Naive thymus-derived CD4-positive, alpha-beta T cell (primary cell): ENCODE measurements at regions not wholly inside any gene's neighbourhood (a gene's known extent, or its start where the extent isn't known, plus 50 kb on each side); places are given as distances from the start of the nearest gene placed in this dataset.
A peak's percentile ranks its signal among the peaks of the same experiment; 100 is the strongest.

Source experiments
- ATAC-seq: fragments of 150-1000 bp; cut with Tn5 transposase; 2 replicates; pipeline ENCODE4 v1.10.0; 2021; ENCODE audit warnings: mild to moderate bottlenecking, moderate library complexity
- CTCF ChIA-PET: fragments of 350-600 bp; sonication (Branson Sonifier 250); formaldehyde crosslinking; loops from one replicate; lab custom pipeline; 2021; ENCODE audit warnings: antibody characterized with exemption; lab: Charles Lee
- POLR2A ChIA-PET: fragments of 350-600 bp; sonication (Branson Sonifier 250); formaldehyde crosslinking; loops from one replicate; lab custom pipeline; 2021; ENCODE audit warnings: antibody characterized with exemption, inconsistent platforms; lab: Charles Lee
- DNase-seq, 9 donors: peaks; one replicate each; pipeline versions ENCODE4 v3.0.0 to v3.0.0-alpha.2; 2020 to 2022; ENCODE audit warnings: mixed read lengths in 1 of 9
- H3K27ac ChIP-seq: one replicate; pipeline ENCODE4 v1.7.0; 2013; ENCODE audit warnings: mild to moderate bottlenecking, low read depth, low read length, moderate library complexity
- H3K27me3 ChIP-seq, 2 donors: one replicate each; pipeline ENCODE4 v1.7.0; 2013; ENCODE audit warnings: low read length in 2 of 2, mild to moderate bottlenecking in 2 of 2, moderate library complexity in 2 of 2; ENCODE audit not compliant: control insufficient read depth in 2 of 2, insufficient read depth in 2 of 2
- H3K36me3 ChIP-seq, 3 experiments: 1 replicate in 2 of 3; 2 replicates in 1 of 3; pipeline ENCODE4 v1.7.0; 2013; ENCODE audit warnings: low read length in 3 of 3, mild to moderate bottlenecking in 3 of 3, moderate library complexity in 1 of 3; ENCODE audit not compliant: insufficient read depth in 3 of 3, control insufficient read depth in 2 of 3
- H3K4me1 ChIP-seq, 2 donors: one replicate each; pipeline ENCODE4 v1.7.0; 2013; ENCODE audit warnings: low read length in 2 of 2, mild to moderate bottlenecking in 2 of 2, moderate library complexity in 1 of 2; ENCODE audit not compliant: control insufficient read depth in 2 of 2, insufficient read depth in 2 of 2
- H3K4me3 ChIP-seq: 2 replicates; pipeline ENCODE4 v1.7.0; 2013; ENCODE audit warnings: mild to moderate bottlenecking, low read length
- H3K9me3 ChIP-seq, 3 experiments: 1 replicate in 2 of 3; 2 replicates in 1 of 3; pipeline ENCODE4 v1.7.0; 2013; ENCODE audit warnings: low read length in 3 of 3; ENCODE audit not compliant: control insufficient read depth in 2 of 3
- H3K27ac Mint-ChIP-seq, 9 donors: one replicate each; pipeline ENCODE4 v1.8.0; 2020 to 2022; ENCODE audit warnings: mixed read lengths in 9 of 9, mild to moderate bottlenecking in 8 of 9, moderate library complexity in 5 of 9, inconsistent platforms in 2 of 9
- H3K27me3 Mint-ChIP-seq, 5 donors: one replicate each; pipeline ENCODE4 v1.8.0; 2021 to 2022; ENCODE audit warnings: mixed read lengths in 5 of 5, mild to moderate bottlenecking in 1 of 5
- H3K36me3 Mint-ChIP-seq, 5 donors: one replicate each; pipeline ENCODE4 v1.8.0; 2020 to 2022; ENCODE audit warnings: mixed read lengths in 5 of 5, mild to moderate bottlenecking in 3 of 5, inconsistent platforms in 1 of 5
- H3K4me1 Mint-ChIP-seq, 7 donors: one replicate each; pipeline ENCODE4 v1.8.0; 2020 to 2022; ENCODE audit warnings: mixed read lengths in 7 of 7, mild to moderate bottlenecking in 3 of 7, inconsistent platforms in 1 of 7
- H3K4me3 Mint-ChIP-seq, 10 donors: one replicate each; pipeline ENCODE4 v1.8.0; 2020 to 2022; ENCODE audit warnings: mild to moderate bottlenecking in 10 of 10, mixed read lengths in 10 of 10, moderate library complexity in 6 of 10, inconsistent platforms in 2 of 10
- H3K9me3 Mint-ChIP-seq, 11 donors: one replicate each; pipeline ENCODE4 v1.8.0; 2020 to 2022; ENCODE audit warnings: mixed read lengths in 11 of 11, mild to moderate bottlenecking in 4 of 11, inconsistent platforms in 1 of 11, moderate library complexity in 1 of 11
- intact Hi-C, 2 donors: fragments of 100-400 bp; cut with micrococcal nuclease; formaldehyde crosslinking; loops; one replicate each; pipeline ENCODE4 v1.15.1; 2023

GRCh38 chr2:2569836-2570235, 238.8 kb upstream of the MYT1L start:
- no peak overlapping the region for H3K27ac ChIP-seq
- H3K4me3 ChIP-seq = no peak overlapping the region
- no peaks in the 10 kb centered on the region for H3K9me3 ChIP-seq
- Mint-ChIP-seq H3K9me3 (no peaks in the 10 kb centered on the region), H3K27me3 (peaks cover 0 to 15% (median 0%) of the 10 kb centered on the region in 5 donors), H3K4me3 (no peak overlapping the region), H3K4me1 (no peaks in the 10 kb centered on the region), H3K36me3 (no peaks in the 10 kb centered on the region), H3K27ac (no peak overlapping the region)
- CTCF ChIA-PET = no interaction called here
- H3K36me3 ChIP-seq = no peaks in the 10 kb centered on the region
- ATAC-seq (no peak), DNase-seq (no peak)
- POLR2A ChIA-PET = no interaction called here
- intact Hi-C loops = no loop called here
- no peaks in the 10 kb centered on the region for H3K27me3 ChIP-seq
- no peaks in the 10 kb centered on the region for H3K4me1 ChIP-seq

- no peak overlapping the region for H3K27ac ChIP-seq
- ChIA-PET CTCF (no interaction called here), POLR2A (no interaction called here)
- ATAC-seq (no peak), DNase-seq (no peak)
- no peaks in the 10 kb centered on the region for H3K4me1 Mint-ChIP-seq
- no peaks in the 10 kb centered on the region for H3K9me3 Mint-ChIP-seq
- H3K4me3 Mint-ChIP-seq = no peak overlapping the region
- no peaks in the 10 kb centered on the region for H3K27me3 ChIP-seq
- H3K27ac Mint-ChIP-seq = no peak overlapping the region
- intact Hi-C loops = no loop called here
- peaks cover 0 to 15% (median 0%) of the 10 kb centered on the region in 5 donors for H3K27me3 Mint-ChIP-seq
- H3K36me3 ChIP-seq = no peaks in the 10 kb centered on the region
- H3K9me3 ChIP-seq = no peaks in the 10 kb centered on the region
- no peaks in the 10 kb centered on the region for H3K4me1 ChIP-seq
- H3K36me3 Mint-ChIP-seq = no peaks in the 10 kb centered on the region
- no peak overlapping the region for H3K4me3 ChIP-seq
Measured at GRCh38 chr2:2569306-2569705, 238.2 kb upstream of the MYT1L start.

- no peak overlapping the region for H3K4me3 Mint-ChIP-seq
- ChIA-PET POLR2A (no interaction called here), CTCF (no interaction called here)
- H3K36me3 Mint-ChIP-seq = no peaks in the 10 kb centered on the region
- Histone ChIP-seq H3K27ac (no peak overlapping the region), H3K4me3 (no peak overlapping the region), H3K4me1 (no peaks in the 10 kb centered on the region), H3K27me3 (no peaks in the 10 kb centered on the region), H3K9me3 (no peaks in the 10 kb centered on the region), H3K36me3 (no peaks in the 10 kb centered on the region)
- intact Hi-C loops = no loop called here
- DNase-seq (no peak), ATAC-seq (no peak)
- no peaks in the 10 kb centered on the region for H3K9me3 Mint-ChIP-seq
- no peak overlapping the region for H3K27ac Mint-ChIP-seq
- H3K27me3 Mint-ChIP-seq = peaks cover 0 to 15% (median 0%) of the 10 kb centered on the region in 5 donors
- no peaks in the 10 kb centered on the region for H3K4me1 Mint-ChIP-seq
Measured at GRCh38 chr2:2568411-2568810, 237.3 kb upstream of the MYT1L start.

- intact Hi-C loops = no loop called here
- no peaks in the 10 kb centered on the region for H3K9me3 Mint-ChIP-seq
- H3K27me3 Mint-ChIP-seq = peaks cover 0 to 15% (median 0%) of the 10 kb centered on the region in 5 donors
- DNase-seq = no peak
- no peaks in the 10 kb centered on the region for H3K36me3 Mint-ChIP-seq
- H3K4me3 Mint-ChIP-seq = no peak overlapping the region
- no peaks in the 10 kb centered on the region for H3K27me3 ChIP-seq
- H3K27ac ChIP-seq = no peak overlapping the region
- ChIA-PET CTCF (no interaction called here), POLR2A (no interaction called here)
- no peaks in the 10 kb centered on the region for H3K4me1 Mint-ChIP-seq
- no peak overlapping the region for H3K27ac Mint-ChIP-seq
- H3K9me3 ChIP-seq = no peaks in the 10 kb centered on the region
- ATAC-seq = no peak
- no peaks in the 10 kb centered on the region for H3K4me1 ChIP-seq
- H3K4me3 ChIP-seq = no peak overlapping the region
- H3K36me3 ChIP-seq = no peaks in the 10 kb centered on the region
Measured at GRCh38 chr2:2567776-2568175, 236.7 kb upstream of the MYT1L start.

GRCh38 chr2:2566396-2567323, 235.6 kb upstream of the MYT1L start:
- Mint-ChIP-seq H3K36me3 (no peaks in the 10 kb centered on the region), H3K9me3 (no peaks in the 10 kb centered on the region), H3K27ac (no peak overlapping the region), H3K4me1 (no peaks in the 10 kb centered on the region), H3K4me3 (no peak overlapping the region), H3K27me3 (peaks cover 0 to 15% (median 0%) of the 10 kb centered on the region in 5 donors)
- H3K36me3 ChIP-seq = no peaks in the 10 kb centered on the region
- ATAC-seq (no peak), DNase-seq (no peak)
- H3K27ac ChIP-seq = no peak overlapping the region
- H3K9me3 ChIP-seq = no peaks in the 10 kb centered on the region
- POLR2A ChIA-PET = no interaction called here
- CTCF ChIA-PET = interaction anchor here (0.6 kb wide), 1 partner anchor 71 kb away, joined by 5 read pairs; no protein-coding TSS in a partner anchor
- no peaks in the 10 kb centered on the region for H3K4me1 ChIP-seq
- H3K27me3 ChIP-seq = no peaks in the 10 kb centered on the region
- intact Hi-C loops = no loop called here
- no peak overlapping the region for H3K4me3 ChIP-seq

GRCh38 chr2:2565671-2566070, 234.6 kb upstream of the MYT1L start:
- Mint-ChIP-seq H3K27ac (no peak overlapping the region), H3K36me3 (no peaks in the 10 kb centered on the region), H3K27me3 (peaks cover 0 to 23% (median 0%) of the 10 kb centered on the region in 5 donors), H3K9me3 (no peaks in the 10 kb centered on the region), H3K4me3 (no peak overlapping the region), H3K4me1 (no peaks in the 10 kb centered on the region)
- intact Hi-C loops = no loop called here
- ATAC-seq (peak; percentile 31), DNase-seq (no peak)
- H3K4me3 ChIP-seq = no peak overlapping the region
- H3K9me3 ChIP-seq = no peaks in the 10 kb centered on the region
- CTCF ChIA-PET = no interaction called here
- POLR2A ChIA-PET = no interaction called here
- no peaks in the 10 kb centered on the region for H3K27me3 ChIP-seq
- H3K36me3 ChIP-seq = no peaks in the 10 kb centered on the region
- no peaks in the 10 kb centered on the region for H3K4me1 ChIP-seq
- H3K27ac ChIP-seq = no peak overlapping the region
